GM18526 (cell line): ENCODE measurements at regions not wholly inside any gene's neighbourhood (a gene's known extent, or its start where the extent isn't known, plus 50 kb on each side); places are given as distances from the start of the nearest gene placed in this dataset.

Experiments used
- POLR2A ChIP-seq: IDR thresholded peaks from 3 replicates; pipeline ENCODE4 v1.6.1; 2011; ENCODE audit not compliant: insufficient read length; ENCODE audit errors: extremely low read depth

DNA sequence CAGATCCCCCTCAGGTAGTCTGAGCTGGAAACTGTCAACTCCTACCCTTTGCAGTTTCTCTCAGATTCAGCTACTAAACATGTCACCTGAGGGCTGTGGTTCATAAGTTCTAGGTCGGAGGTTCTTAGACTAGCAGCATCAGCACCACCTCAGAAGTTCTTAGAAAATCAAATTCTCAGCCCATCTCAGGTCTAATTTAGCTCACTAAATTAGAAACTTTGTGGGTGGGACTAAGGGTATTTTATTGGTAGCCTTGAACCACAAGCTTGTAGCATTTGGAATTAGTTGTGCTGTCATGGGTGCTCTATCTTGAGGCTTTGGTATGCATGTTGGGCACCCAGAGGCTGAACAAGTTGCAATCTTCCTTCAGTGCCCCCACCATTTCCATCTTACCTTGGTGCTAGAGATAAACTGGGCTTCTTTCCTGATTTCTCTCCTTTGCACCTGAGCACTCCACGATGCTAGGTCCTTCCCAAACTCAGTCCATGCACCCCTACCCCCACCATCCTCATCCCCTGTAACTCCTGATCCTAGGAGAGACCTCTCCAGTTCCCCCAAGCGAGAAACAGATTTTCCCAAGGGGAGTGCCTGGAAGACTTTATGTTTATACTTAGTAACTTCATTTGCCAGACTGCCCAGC lies 54.2 kb downstream of the S1PR1 start:
- TF ChIP-seq POLR2A, result no peak

DNA sequence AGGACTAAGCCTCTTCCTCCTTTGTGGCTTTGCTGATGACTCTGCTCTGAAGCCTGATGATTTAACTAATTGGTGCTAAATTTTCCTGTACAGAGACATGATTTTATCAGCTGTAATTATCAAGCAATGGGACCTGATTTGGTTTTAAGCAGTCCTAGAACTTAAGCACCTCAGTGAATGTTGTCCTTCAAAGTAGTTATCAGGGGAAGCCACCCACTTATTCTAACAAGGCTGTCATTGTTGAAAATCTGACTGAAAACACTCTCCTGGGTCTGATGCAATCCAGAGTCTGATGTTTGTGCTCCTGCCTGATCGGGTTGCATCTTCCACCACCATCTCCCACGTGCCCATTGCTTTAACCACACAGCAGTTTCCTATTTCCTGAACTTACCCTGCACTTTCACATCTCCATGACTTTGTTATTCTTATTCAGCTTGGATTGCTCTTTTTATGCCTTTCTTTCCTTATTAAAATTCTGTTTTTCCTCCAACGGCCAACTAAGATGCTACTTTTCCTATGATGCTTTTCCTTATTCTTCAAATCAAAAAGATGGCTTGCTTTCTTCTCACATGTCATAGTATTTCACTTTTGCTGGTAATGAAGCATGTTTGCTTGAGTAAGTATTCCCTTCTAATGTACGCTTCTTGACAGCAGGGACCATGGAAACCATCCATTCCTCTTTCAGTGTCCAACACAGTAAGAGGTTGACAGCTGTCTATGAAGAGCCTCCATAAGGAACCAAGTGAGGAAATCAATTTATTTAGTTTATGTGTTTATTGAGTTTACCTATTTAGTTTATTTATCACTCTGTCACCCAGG lies 55.0 kb downstream of the S1PR1 start:
- no peak for TF ChIP-seq POLR2A

DNA sequence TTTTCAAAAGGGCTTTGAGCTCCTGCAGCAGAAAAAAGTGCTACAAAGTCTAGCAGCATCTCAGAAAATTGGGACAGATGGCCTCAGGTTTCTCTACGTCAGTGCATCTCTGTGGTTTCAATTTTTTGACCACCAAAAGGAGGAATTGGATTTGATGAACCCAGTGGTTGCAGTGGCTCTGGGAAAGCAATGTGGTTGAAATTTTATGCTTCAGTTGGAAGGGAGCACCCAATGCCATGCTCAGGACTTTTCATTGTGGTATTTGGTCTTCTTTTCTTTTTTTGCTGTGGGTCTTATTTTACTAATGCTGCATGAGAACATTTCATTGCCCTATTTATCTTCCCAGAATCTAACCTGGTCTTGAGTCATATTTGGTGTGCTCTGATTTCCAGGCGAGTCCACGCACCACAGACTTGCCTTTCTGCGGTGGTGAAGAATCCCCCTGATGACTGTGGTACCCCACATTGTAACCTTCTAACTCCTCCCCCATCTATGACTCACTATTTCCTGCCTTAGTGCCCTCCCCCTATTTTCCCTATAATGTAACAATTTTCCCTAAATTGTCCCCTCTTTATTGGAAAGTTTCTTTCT lies 56.7 kb downstream of the S1PR1 start:
- no peak for TF ChIP-seq POLR2A

DNA sequence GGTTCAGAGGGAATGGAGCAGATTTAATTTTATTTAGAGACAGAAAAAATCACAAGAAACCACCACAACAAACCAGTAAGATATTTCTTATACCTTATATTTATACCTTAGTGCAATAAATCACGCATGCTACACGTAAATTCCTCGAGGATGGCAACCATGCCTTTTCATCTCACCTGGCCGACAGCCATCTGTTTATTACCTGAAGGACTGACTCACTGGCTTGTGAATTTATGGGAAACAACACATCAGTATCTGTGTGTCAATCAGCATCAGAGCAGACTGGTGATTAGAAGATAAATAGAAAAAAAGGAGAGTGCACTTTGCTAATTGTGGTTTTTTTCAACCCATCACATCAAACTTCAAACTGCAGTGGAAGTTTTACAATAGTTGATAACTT lies 58.4 kb downstream of the S1PR1 start:
- TF ChIP-seq POLR2A, result no peak

DNA sequence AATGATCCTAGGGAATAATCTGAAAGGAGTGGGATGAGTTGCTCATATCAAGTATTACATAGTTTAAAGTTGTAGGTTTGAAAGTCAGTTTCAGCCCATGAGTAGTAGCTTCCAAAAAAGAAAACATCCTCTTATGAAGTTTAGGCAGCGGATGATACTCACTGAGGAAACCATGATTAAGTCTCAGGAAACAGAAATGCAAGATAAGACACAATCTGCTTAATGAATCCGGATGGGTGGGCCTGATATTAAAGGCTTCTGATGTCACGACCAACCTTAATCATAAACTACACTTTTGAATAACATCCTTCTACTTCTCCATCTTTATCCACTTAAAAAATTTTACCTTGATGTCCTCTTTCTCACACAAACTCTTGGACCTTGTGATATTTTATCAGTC lies 61.8 kb downstream of the S1PR1 start:
- no peak for TF ChIP-seq POLR2A

DNA sequence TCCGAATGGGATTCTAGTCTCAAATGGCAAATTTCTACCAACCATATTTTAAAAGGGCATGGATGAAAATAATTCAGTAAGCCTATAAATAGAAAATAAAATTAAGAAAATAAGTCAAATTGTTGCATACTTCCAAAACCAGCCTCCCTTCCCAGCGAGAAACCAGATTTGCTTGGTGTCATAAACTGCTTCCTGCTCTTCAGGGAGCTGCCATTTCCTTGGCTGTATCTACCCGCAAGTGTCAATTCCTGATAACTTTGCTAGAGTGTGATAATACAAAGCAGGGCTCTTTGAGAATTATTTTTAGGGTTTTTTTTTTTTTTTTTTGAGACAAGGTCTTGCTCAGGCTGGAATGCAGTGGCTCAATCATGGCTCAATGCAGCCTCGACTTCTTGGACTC lies 62.3 kb downstream of the S1PR1 start:
- TF ChIP-seq POLR2A, result no peak

DNA sequence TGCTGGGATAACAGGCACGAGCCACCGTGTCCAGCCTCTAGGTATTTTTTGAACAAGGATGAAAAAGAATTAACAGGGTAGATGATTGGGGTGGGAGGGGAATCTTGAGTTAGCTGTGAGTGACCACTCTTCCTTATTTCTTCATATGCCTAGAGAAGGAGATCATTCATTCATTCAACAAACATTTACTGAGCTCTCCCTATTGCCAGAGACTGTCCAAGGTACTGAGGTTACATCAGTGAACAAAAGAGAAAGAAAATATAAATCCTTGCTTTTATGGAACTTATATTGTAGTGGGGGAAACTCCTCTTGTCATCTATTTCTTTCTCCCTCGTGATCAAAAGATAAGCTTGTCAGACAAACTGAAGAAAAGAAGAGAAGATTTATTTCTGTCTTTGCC lies 62.9 kb downstream of the S1PR1 start:
- no peak for TF ChIP-seq POLR2A

DNA sequence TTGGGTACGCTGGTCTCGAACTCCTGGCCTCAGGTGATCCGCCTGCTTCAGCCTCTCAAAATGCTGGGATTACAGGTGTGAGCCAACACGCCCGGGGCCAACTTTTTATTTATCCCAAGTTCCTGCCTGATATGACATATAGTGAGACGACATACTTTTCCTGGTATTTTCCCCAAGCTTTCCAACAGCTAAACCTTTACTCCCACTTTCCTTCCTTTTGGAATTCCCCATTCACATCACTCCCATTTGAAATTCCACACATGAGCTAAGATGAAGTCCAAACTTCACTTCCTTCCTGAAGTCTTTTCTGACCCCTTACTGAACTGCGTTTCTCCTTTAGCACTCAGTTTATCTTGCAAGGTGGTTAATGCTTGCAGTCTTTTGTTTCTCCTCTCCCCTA lies 64.1 kb downstream of the S1PR1 start:
- no peak for TF ChIP-seq POLR2A

DNA sequence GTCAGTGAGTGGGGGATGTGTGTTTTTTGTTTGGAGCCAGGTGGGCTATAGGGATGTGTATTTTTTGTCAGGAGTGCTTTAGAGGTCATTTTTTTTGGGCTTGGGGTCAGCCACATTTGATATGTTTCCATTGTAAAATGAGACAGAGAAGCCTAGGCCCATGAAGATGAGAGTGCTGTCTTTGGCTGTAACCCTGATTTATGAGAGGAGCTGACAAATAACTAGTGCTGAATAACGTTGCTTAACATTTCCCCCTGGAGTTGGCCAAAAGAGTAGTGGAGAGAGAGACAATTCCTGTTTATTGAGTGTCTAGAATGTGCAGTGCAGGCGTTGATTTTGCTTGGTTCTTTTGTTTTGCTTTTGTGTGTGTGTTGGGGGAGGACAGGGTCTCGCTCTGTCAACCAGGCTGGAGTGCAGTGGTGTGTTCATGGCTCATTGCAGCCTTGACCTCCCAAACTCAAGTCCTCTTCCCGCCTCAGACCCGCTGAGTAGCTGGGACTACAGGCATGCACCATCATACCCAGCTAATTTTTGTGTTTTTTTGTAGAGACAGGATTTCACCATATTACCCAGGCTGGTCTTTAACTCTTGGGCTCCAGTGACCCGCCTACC lies 64.7 kb downstream of the S1PR1 start:
- no peak for TF ChIP-seq POLR2A

DNA sequence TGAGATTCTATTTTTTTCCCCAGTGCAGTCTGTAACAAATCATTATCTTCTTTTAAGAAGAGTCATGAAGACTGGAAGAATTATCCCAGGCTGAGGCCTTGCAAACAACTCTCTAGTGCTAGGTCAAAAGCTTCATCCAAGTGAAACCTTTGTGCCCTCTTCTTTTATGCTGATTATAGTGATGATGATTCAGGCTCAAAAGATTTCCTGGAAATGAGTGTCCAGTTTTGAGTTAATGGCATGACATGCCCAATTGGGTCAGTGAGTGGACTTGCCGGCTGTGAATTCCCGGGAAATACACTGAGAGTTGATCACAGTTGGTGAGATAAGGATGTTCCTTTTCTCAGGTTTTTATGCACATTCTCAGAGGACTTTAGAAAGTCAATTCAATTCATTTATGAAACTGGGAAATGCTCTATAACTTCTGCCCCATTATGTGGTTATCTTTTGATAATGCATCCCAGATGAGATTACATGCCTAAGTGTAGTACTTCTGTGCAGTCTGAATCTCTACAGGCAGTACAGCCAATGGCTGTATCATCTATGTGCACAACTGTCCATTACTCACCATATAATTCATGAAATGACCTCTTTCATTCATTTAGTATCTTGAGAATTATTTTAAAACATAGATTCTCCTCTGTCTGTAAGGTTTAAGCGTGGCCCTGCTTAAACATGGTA lies 66.2 kb downstream of the S1PR1 start:
- no peak for TF ChIP-seq POLR2A

DNA sequence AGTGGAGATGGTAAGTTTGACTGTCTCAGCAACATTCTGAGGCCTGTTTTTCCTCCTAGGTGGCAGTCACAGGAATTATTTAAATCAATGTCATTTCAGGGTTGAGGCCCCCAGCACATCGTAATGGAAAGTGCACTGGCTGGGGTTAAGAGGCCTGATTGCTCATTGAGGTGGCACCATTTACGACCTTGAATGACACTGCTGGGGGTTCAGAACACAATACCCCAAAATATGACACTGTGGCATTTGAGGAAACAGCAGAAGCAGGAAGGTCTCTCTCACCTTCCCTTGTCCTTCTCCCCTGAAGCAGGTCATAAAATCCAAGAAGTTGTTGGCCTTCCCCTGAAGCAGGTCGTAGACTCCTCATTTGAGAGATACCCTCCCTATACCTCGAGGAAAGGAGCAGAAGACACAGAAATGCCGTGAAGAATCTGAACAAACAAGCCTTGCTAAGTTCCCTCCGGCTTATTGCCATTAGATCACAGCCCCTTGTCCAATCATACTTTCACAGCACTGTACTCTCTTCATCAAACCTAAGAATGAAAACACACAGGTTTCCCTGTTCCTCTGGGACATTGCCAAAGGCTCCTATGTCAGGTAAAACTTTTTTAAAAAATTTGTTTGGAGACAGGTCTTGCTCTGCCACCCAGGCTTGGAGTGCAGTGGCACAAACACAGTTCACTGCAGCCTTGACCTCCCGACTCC lies 71.3 kb downstream of the S1PR1 start:
- no peak for TF ChIP-seq POLR2A

DNA sequence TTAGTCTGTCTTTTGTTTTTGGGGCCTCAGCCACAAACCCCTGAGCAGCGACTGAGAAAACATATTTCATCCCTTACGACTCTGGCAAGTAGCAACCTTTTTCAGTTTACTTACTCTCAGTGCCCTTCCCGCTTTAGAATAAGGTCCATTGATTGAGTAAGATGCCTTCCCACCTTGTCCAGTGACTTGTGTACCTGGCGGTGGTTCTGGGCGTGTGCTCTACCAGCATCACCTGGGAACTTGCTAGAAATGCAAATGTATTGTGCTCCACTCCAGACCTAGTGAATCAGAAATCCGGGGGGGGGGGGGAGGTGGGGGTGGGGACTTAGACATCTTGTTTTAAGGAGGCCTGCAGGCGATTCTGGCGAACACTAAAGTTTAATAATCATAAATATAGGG lies 72.1 kb downstream of the S1PR1 start:
- no peak for TF ChIP-seq POLR2A

DNA sequence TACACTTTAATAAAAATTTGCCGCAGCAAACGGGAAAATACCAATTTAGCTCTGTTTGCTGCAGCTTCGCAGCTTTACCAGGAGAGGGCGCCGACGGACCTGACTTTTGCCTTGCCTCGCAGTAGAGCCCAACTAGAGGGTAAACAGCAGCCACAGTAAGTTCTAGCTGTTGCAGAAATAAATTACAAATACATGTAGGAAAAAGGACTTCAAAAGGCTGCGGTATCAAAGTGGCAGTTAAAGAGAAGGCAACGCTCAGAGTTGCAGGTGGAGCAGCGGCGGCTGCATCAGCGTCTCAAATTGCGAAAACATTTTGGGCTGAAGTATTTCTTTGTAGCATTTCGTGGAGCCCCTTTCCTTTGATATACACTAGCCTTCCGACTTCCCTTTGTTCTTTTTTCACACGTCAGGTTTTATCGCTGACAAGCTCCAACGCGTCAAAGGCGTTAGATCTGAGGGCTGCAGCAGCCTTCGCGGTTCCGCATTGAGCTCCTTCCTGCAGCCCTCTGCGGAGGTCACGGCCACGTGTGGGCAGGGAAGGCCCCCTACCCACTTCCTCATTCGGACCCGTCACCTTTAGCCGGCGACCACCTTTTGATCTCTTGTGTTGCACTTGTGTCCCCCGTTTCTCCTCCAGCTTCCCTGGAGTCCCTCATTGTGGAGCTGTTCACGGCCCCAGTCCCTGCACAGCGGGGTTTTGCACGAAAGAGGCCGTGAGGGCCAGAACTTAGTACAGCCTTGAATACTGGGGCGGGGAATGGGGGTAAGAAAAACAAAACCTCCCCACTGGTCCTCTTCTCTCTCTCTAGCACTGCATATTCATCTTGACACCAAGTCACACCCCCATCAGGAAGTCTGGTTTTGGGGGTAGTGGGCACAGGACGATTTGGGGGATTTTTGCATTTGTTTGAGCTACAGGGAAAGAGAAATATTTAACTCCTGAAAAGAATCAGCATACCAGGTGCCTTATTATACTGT lies 72.8 kb downstream of the S1PR1 start:
- peak; percentile 19 for TF ChIP-seq POLR2A

DNA sequence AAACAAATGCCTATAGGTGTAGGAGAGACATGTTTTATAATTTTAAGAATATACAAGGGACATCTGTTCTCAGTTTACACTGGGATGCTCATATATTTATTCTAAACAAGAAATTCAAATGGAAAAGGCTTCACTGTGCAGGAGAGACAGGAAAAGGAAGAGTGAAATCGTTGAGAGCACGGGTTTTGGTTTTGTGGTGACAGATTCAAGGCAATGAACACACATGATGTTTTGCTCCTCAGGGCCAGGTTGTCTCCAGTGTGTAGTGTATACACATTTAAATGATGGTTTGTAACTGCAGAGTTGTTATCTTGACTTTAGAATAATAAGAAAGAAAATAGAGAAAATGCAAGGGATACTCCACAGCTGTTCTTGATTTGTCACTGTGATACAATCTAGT lies 73.7 kb downstream of the S1PR1 start:
- no peak for TF ChIP-seq POLR2A
